ENCODE measurements at regions not wholly inside any gene's neighbourhood (a gene's known extent, or its start where the extent isn't known, plus 50 kb on each side); places are given as distances from the start of the nearest gene placed in this dataset.
A peak's percentile ranks its signal among the peaks of the same experiment; 100 is the strongest.

DNA sequence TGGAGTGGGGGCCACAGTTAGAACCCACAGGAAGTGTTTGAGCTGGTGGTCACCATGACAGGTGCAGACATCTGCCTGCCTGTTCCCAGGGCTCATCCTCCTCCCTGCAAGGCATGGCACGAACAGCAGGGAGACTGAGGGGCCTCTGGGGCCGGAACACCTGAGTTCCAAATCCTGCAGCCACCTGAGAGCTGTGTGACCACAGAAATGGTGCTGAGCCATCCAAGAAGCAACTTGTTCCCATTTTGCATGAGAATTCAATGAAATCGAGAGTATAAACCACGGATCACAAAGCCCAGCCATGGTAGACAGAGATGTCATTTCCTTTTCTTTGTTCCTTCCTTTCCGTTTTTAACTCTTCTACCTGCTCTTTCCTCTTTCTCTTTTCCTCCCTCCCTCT, 268.6 kb downstream of the FOXA2 start:
- TF ChIP-seq, protein P1, sequence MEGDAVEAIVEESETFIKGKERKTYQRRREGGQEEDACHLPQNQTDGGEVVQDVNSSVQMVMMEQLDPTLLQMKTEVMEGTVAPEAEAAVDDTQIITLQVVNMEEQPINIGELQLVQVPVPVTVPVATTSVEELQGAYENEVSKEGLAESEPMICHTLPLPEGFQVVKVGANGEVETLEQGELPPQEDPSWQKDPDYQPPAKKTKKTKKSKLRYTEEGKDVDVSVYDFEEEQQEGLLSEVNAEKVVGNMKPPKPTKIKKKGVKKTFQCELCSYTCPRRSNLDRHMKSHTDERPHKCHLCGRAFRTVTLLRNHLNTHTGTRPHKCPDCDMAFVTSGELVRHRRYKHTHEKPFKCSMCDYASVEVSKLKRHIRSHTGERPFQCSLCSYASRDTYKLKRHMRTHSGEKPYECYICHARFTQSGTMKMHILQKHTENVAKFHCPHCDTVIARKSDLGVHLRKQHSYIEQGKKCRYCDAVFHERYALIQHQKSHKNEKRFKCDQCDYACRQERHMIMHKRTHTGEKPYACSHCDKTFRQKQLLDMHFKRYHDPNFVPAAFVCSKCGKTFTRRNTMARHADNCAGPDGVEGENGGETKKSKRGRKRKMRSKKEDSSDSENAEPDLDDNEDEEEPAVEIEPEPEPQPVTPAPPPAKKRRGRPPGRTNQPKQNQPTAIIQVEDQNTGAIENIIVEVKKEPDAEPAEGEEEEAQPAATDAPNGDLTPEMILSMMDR (IDR thresholded peaks at IDR 0.05): no peak
- TF ChIP-seq POLR2A (IDR thresholded peaks at IDR 0.05): no peak
- intact Hi-C loops (cut with DNase I; ENCODE audit: low total_unique reads): no loop called here

GRCh38 chr20:22315073-22315472, 269.3 kb downstream of the FOXA2 start:
- intact Hi-C loops (cut with DNase I; ENCODE audit: low total_unique reads): no loop called here
- no peak for DNase-seq
- no peak overlapping the region for H3K27ac ChIP-seq

More for the DNA sequence above, 268.6 kb downstream of the FOXA2 start:
- Histone ChIP-seq H3K27me3 (no peaks in the 10 kb centered on the region), H3K36me3 (no peaks in the 10 kb centered on the region), H3K4me1 (no peaks in the 10 kb centered on the region), H3K4me3 (no peak overlapping the region), H3K27ac (no peak overlapping the region), H3K9me3 (no peaks in the 10 kb centered on the region)
- no peak for DNase-seq

GRCh38 chr20:22312744-22313346, 271.5 kb downstream of the FOXA2 start:
- H3K27ac ChIP-seq: no peak overlapping the region
- no peak overlapping the region for H3K4me3 ChIP-seq
- no peaks in the 10 kb centered on the region for H3K36me3 ChIP-seq
- intact Hi-C loops (cut with DNase I; ENCODE audit: low total_unique reads): no loop called here
- H3K4me1 ChIP-seq: no peaks in the 10 kb centered on the region
- no peak for TF ChIP-seq POLR2A (IDR thresholded peaks at IDR 0.05)
- TF ChIP-seq, protein P1 (IDR thresholded peaks at IDR 0.05): peak; percentile 24 to 35 (median 28)
- no peak for DNase-seq
- no peaks in the 10 kb centered on the region for H3K27me3 ChIP-seq
- no peaks in the 10 kb centered on the region for H3K9me3 ChIP-seq

More at GRCh38 chr20:22315073-22315472, 269.3 kb downstream of the FOXA2 start:
- Histone ChIP-seq H3K36me3 (no peaks in the 10 kb centered on the region), H3K27me3 (no peaks in the 10 kb centered on the region), H3K4me3 (no peak overlapping the region), H3K9me3 (no peaks in the 10 kb centered on the region), H3K4me1 (no peaks in the 10 kb centered on the region)
- TF ChIP-seq, protein P1 (IDR thresholded peaks at IDR 0.05): no peak
- TF ChIP-seq POLR2A (IDR thresholded peaks at IDR 0.05): no peak

DNA sequence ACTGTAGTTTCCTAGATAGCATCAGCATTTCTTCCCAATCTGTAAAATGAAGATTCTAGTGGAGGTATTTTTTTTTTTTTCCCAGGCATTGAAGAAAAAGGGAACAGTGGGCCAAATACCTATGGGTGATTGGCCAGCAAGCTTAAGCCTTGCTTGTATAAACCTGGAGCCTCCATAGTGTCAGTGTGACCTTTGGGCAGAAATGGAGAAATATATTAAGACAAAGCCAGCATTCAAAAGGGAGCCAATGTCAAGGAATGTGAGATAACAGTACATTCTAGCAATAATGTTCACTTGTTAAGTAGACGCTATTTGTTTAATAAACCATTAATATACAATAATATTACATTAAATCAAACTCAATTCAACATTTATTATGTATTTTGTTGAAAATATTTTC, 275.4 kb downstream of the FOXA2 start:
- H3K4me1 ChIP-seq: no peaks in the 10 kb centered on the region
- no peaks in the 10 kb centered on the region for H3K27me3 ChIP-seq
- H3K4me3 ChIP-seq: no peak overlapping the region
- intact Hi-C loops (cut with DNase I; ENCODE audit: low total_unique reads): no loop called here
- TF ChIP-seq POLR2A (IDR thresholded peaks at IDR 0.05): no peak
- TF ChIP-seq, protein P1 (IDR thresholded peaks at IDR 0.05): no peak
- no peaks in the 10 kb centered on the region for H3K36me3 ChIP-seq
- H3K27ac ChIP-seq: no peak overlapping the region
- no peaks in the 10 kb centered on the region for H3K9me3 ChIP-seq
- no peak for DNase-seq

GRCh38 chr20:22307409-22307808, 277.0 kb downstream of the FOXA2 start:
- H3K36me3 ChIP-seq: no peaks in the 10 kb centered on the region
- H3K4me1 ChIP-seq: no peaks in the 10 kb centered on the region
- H3K27ac ChIP-seq: no peak overlapping the region
- intact Hi-C loops (cut with DNase I; ENCODE audit: low total_unique reads): no loop called here
- no peaks in the 10 kb centered on the region for H3K9me3 ChIP-seq
- H3K4me3 ChIP-seq: no peak overlapping the region
- no peaks in the 10 kb centered on the region for H3K27me3 ChIP-seq
- no peak for TF ChIP-seq POLR2A (IDR thresholded peaks at IDR 0.05)
- TF ChIP-seq, protein P1 (IDR thresholded peaks at IDR 0.05): no peak
- no peak for DNase-seq
